Central memory CD4-positive, alpha-beta T cell (primary cell): ENCODE measurements at regions not wholly inside any gene's neighbourhood (a gene's known extent, or its start where the extent isn't known, plus 50 kb on each side); places are given as distances from the start of the nearest gene placed in this dataset.
"Not testable (repeated sequence)": the region's sequence is repeated elsewhere in the genome, so short reads cannot be mapped to it uniquely, and the experiment has no call there.

Experiments used
- DNase-seq: peaks from one replicate; pipeline ENCODE4 v3.0.0; 2022

GRCh38 chr11:110860461-110860860 is 148.2 kb upstream of the ARHGAP20 start:
- no peak for DNase-seq

GRCh38 chr11:110859998-110860397 is 147.8 kb upstream of the ARHGAP20 start:
- no peak for DNase-seq

- DNase-seq: no peak
These were observed 147.1 kb upstream of the ARHGAP20 start for GRCh38 chr11:110859240-110859840.

- no peak for DNase-seq
These were observed 146.3 kb upstream of the ARHGAP20 start for GRCh38 chr11:110858547-110858921.

- DNase-seq: no peak
These were observed 145.8 kb upstream of the ARHGAP20 start for GRCh38 chr11:110857892-110858546.

- DNase-seq: no peak
These were observed 145.0 kb upstream of the ARHGAP20 start for GRCh38 chr11:110856996-110857812.

- no peak for DNase-seq
These were observed 144.1 kb upstream of the ARHGAP20 start for GRCh38 chr11:110856340-110856739.

GRCh38 chr11:110855191-110855590 is 143.0 kb upstream of the ARHGAP20 start:
- DNase-seq: no peak

- DNase-seq: no peak
These were observed 140.8 kb upstream of the ARHGAP20 start for GRCh38 chr11:110852921-110853490.

- no peak for DNase-seq
These were observed 138.6 kb upstream of the ARHGAP20 start for GRCh38 chr11:110850846-110851245.

- DNase-seq: not testable (repeated sequence)
These were observed 130.8 kb upstream of the ARHGAP20 start for GRCh38 chr11:110843053-110843452.

- DNase-seq: no peak
These were observed 126.6 kb upstream of the ARHGAP20 start for GRCh38 chr11:110838808-110839207.

- DNase-seq: no peak
These were observed 125.4 kb upstream of the ARHGAP20 start for GRCh38 chr11:110837603-110838002.

GRCh38 chr11:110835106-110835505 is 122.9 kb upstream of the ARHGAP20 start:
- no peak for DNase-seq

GRCh38 chr11:110833033-110833484 is 120.8 kb upstream of the ARHGAP20 start:
- DNase-seq: no peak

- DNase-seq: no peak
These were observed 120.3 kb upstream of the ARHGAP20 start for GRCh38 chr11:110832539-110832938.

- no peak for DNase-seq
These were observed 119.8 kb upstream of the ARHGAP20 start for GRCh38 chr11:110832080-110832479.

- DNase-seq: no peak
These were observed 118.5 kb upstream of the ARHGAP20 start for GRCh38 chr11:110830747-110831146.

GRCh38 chr11:110830344-110830743 is 118.1 kb upstream of the ARHGAP20 start:
- no peak for DNase-seq

GRCh38 chr11:110829873-110830272 is 117.6 kb upstream of the ARHGAP20 start:
- no peak for DNase-seq

- DNase-seq: no peak
These were observed 115.8 kb upstream of the ARHGAP20 start for GRCh38 chr11:110828086-110828485.

GRCh38 chr11:110827276-110827675 is 115.0 kb upstream of the ARHGAP20 start:
- DNase-seq: no peak

- no peak for DNase-seq
These were observed 112.8 kb upstream of the ARHGAP20 start for GRCh38 chr11:110824912-110825620.
